Upper lobe of left lung (tissue), 6 donors: ENCODE measurements at regions not wholly inside any gene's neighbourhood (a gene's known extent, or its start where the extent isn't known, plus 50 kb on each side); places are given as distances from the start of the nearest gene placed in this dataset.

ENCODE experiments used
- ATAC-seq, 2 donors: fragments of 200-7000 bp; cut with Tn5 transposase; one replicate each; pipeline ENCODE4 v1.9.1; 2022; ENCODE audit warnings: mild to moderate bottlenecking in 2 of 2, moderate library complexity in 2 of 2; ENCODE audit not compliant: low FRiP score in 2 of 2
- DNase-seq, 2 donors: peaks; one replicate each; pipeline ENCODE4 v3.0.0-alpha.2; 2019 to 2020
- H3K27ac ChIP-seq, 4 donors: fragments of 200-600 bp; sonication (generic); one replicate each; pipeline ENCODE4 v1.5.1; 2016 to 2019
- H3K27me3 ChIP-seq, 4 donors: fragments of 200-600 bp; sonication (generic); one replicate each; pipeline ENCODE4 v1.5.1; 2017 to 2019
- H3K36me3 ChIP-seq, 4 donors: fragments of 200-600 bp; sonication (generic); one replicate each; pipeline ENCODE4 v1.5.1; 2016 to 2019
- H3K4me1 ChIP-seq, 4 donors: fragments of 200-600 bp; sonication (generic); one replicate each; pipeline ENCODE4 v1.5.1; 2018 to 2019
- H3K4me3 ChIP-seq, 4 donors: fragments of 200-600 bp; sonication (generic); one replicate each; pipeline ENCODE4 v1.5.1; 2017 to 2019; ENCODE audit warnings: mild to moderate bottlenecking in 2 of 4, moderate library complexity in 1 of 4
- H3K9me3 ChIP-seq, 4 donors: fragments of 200-600 bp; sonication (generic); one replicate each; pipeline ENCODE4 v1.5.1; 2018 to 2019
- EP300 ChIP-seq, 4 donors: sonication (generic); formaldehyde crosslinking; IDR thresholded peaks; one replicate each; pipeline ENCODE4 v1.5.1; 2017; ENCODE audit warnings: antibody characterized with exemption in 4 of 4, control low read depth in 2 of 4
- POLR2A ChIP-seq, 4 donors: fragments of 450-650 bp; IDR thresholded peaks; one replicate each; pipeline ENCODE4 v1.5.1; 2016 to 2017; ENCODE audit warnings: antibody characterized with exemption in 4 of 4, mild to moderate bottlenecking in 2 of 4
- POLR2AphosphoS5 ChIP-seq, 2 donors: sonication (generic); formaldehyde crosslinking; IDR thresholded peaks; one replicate each; pipeline ENCODE4 v1.5.1; 2017; ENCODE audit warnings: antibody characterized with exemption in 2 of 2
- WGBS, 2 donors: methylation state at CpG; one replicate each; pipeline ENCODE4 v1.1.5; 2017 to 2018; 5-methylcytosine and 5-hydroxymethylcytosine counted together
- TF ChIP-seq, protein P1 (sequence below), 6 experiments: fragments of 450-650 bp in 4 of 6; fragments of 200-600 bp in 2 of 6; sonication (generic) in 2 of 6; IDR thresholded peaks; one replicate each; pipeline ENCODE4 v1.5.1; 2016 to 2019; ENCODE audit warnings: antibody characterized with exemption in 6 of 6
- donor health status: DM: no; HTN: no; CAD: no; lungs with moderate emphysema.
- donor health status: DM: no; HTN: yes; CAD: no; lungs with severe emphysema.

GRCh38 chr15:69701198-69701597, 248.6 kb downstream of the RPLP1 start:
- 81 to 86% methylated on average over 3 of the region's 3 CpGs for WGBS, 2 donors
- DNase-seq (no peak), ATAC-seq (no peak)
- Histone ChIP-seq H3K4me1 (no peaks in the 10 kb centered on the region), H3K27me3 (no peaks in the 10 kb centered on the region), H3K27ac (no peak overlapping the region), H3K9me3 (no peaks in the 10 kb centered on the region), H3K4me3 (no peak overlapping the region), H3K36me3 (no peaks in the 10 kb centered on the region)
- TF ChIP-seq EP300 (IDR thresholded peaks at IDR 0.05) (no peak), POLR2A (IDR thresholded peaks at IDR 0.05) (no peak), POLR2AphosphoS5 (IDR thresholded peaks at IDR 0.05) (no peak)
- TF ChIP-seq, protein P1, sequence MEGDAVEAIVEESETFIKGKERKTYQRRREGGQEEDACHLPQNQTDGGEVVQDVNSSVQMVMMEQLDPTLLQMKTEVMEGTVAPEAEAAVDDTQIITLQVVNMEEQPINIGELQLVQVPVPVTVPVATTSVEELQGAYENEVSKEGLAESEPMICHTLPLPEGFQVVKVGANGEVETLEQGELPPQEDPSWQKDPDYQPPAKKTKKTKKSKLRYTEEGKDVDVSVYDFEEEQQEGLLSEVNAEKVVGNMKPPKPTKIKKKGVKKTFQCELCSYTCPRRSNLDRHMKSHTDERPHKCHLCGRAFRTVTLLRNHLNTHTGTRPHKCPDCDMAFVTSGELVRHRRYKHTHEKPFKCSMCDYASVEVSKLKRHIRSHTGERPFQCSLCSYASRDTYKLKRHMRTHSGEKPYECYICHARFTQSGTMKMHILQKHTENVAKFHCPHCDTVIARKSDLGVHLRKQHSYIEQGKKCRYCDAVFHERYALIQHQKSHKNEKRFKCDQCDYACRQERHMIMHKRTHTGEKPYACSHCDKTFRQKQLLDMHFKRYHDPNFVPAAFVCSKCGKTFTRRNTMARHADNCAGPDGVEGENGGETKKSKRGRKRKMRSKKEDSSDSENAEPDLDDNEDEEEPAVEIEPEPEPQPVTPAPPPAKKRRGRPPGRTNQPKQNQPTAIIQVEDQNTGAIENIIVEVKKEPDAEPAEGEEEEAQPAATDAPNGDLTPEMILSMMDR (IDR thresholded peaks at IDR 0.05) = no peak

GRCh38 chr15:69703532-69704187, 251.0 kb downstream of the RPLP1 start:
- TF ChIP-seq EP300 (IDR thresholded peaks at IDR 0.05) (no peak), POLR2AphosphoS5 (IDR thresholded peaks at IDR 0.05) (no peak), POLR2A (IDR thresholded peaks at IDR 0.05) (no peak)
- TF ChIP-seq, protein P1 (IDR thresholded peaks at IDR 0.05) = no peak

DNA sequence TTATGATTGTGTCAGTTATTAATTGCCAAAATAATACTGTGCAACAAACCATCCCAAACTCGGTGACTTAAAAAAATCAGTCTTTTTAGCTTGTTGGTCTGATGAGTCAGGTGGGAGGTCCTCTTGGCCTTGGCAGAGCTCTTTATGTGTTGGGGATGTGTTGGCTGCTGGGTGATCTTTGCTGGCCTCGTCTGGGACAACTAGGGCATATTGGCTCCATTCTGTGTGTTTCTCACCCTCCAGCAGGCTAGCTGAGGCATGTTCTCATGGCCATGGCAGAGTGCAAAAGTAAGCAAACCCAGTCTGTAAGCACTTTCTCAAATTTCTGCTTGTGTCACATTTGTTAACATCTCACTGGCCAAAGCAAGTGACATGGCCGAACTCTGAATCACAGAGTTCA, 251.6 kb downstream of the RPLP1 start:
- Histone ChIP-seq H3K4me3 (no peak overlapping the region), H3K36me3 (no peaks in the 10 kb centered on the region), H3K27me3 (no peaks in the 10 kb centered on the region), H3K9me3 (peaks cover 0 to 17% (median 8%) of the 10 kb centered on the region in 4 donors), H3K4me1 (no peaks in the 10 kb centered on the region), H3K27ac (no peak overlapping the region)
- DNase-seq (no peak), ATAC-seq (no peak)
- TF ChIP-seq, protein P1 (IDR thresholded peaks at IDR 0.05) = no peak
- TF ChIP-seq EP300 (IDR thresholded peaks at IDR 0.05) = no peak
- TF ChIP-seq POLR2A (IDR thresholded peaks at IDR 0.05) = no peak
- no peak for TF ChIP-seq POLR2AphosphoS5 (IDR thresholded peaks at IDR 0.05)
- 72 to 75% methylated on average over 3 of the region's 3 CpGs for WGBS, 2 donors

More at GRCh38 chr15:69703532-69704187, 251.0 kb downstream of the RPLP1 start:
- Histone ChIP-seq H3K27ac (no peak overlapping the region), H3K27me3 (no peaks in the 10 kb centered on the region), H3K4me1 (no peaks in the 10 kb centered on the region), H3K9me3 (peaks cover 0 to 12% (median 6%) of the 10 kb centered on the region in 4 donors), H3K4me3 (no peak overlapping the region), H3K36me3 (no peaks in the 10 kb centered on the region)
- DNase-seq (no peak), ATAC-seq (no peak)
- 62 to 77% methylated on average over 9 of the region's 9 CpGs for WGBS, 2 donors

- H3K4me1 ChIP-seq = no peaks in the 10 kb centered on the region
- H3K9me3 ChIP-seq = peaks cover 0 to 17% (median 8%) of the 10 kb centered on the region in 4 donors
- WGBS, 2 donors = 92 to 98% methylated on average over 4 of the region's 4 CpGs
- no peak overlapping the region for H3K27ac ChIP-seq
- no peak for TF ChIP-seq EP300 (IDR thresholded peaks at IDR 0.05)
- TF ChIP-seq POLR2A (IDR thresholded peaks at IDR 0.05) = no peak
- TF ChIP-seq, protein P1 (IDR thresholded peaks at IDR 0.05) = no peak
- TF ChIP-seq POLR2AphosphoS5 (IDR thresholded peaks at IDR 0.05) = no peak
- DNase-seq (no peak), ATAC-seq (no peak)
- H3K27me3 ChIP-seq = no peaks in the 10 kb centered on the region
- no peaks in the 10 kb centered on the region for H3K36me3 ChIP-seq
- H3K4me3 ChIP-seq = no peak overlapping the region
These were observed 252.1 kb downstream of the RPLP1 start for GRCh38 chr15:69704700-69705099.
